ENCODE measurements at regions not wholly inside any gene's neighbourhood (a gene's known extent, or its start where the extent isn't known, plus 50 kb on each side); places are given as distances from the start of the nearest gene placed in this dataset.

- Mint-ChIP-seq H3K4me3 (no peak overlapping the region), H3K9me3 (ENCODE audit: insufficient read depth) (no peaks in the 10 kb centered on the region), H3K27me3 (peaks cover 36% of the 10 kb centered on the region), H3K27ac (no peak overlapping the region), H3K4me1 (no peaks in the 10 kb centered on the region)
- POLR2A ChIA-PET = no interaction called here
- Histone ChIP-seq H3K9ac (ENCODE audit: low read length) (no peak overlapping the region), H3K4me3 (ENCODE audit: control extremely low read depth in 1 of 5, extremely low read depth in 1 of 5, insufficient read depth in 1 of 5, low read depth in 2 of 5, low read length in 4 of 5) (no peak overlapping the region), H3K4me1 (ENCODE audit: control insufficient read depth in 2 of 2, insufficient read depth in 2 of 2, low read length in 2 of 2) (no peaks in the 10 kb centered on the region), H3K79me2 (ENCODE audit: control insufficient read depth, insufficient read depth, low read length) (no peaks in the 10 kb centered on the region), H3K27me3 (replicated peaks in 1 of 4; ENCODE audit: control extremely low read depth in 1 of 4, control insufficient read depth in 3 of 4, insufficient read depth in 4 of 4, low read length in 3 of 4) (no peaks in the 10 kb centered on the region), H3K9me3 (ENCODE audit: control extremely low read depth in 1 of 3, control insufficient read depth in 2 of 3, insufficient read depth in 1 of 3, low read length in 2 of 3) (no peaks in the 10 kb centered on the region), H3K27ac (ENCODE audit: low read length in 2 of 2) (no peak overlapping the region), H2AFZ (ENCODE audit: insufficient read depth, low read depth, low read length, poor library complexity, severe bottlenecking) (no peak overlapping the region), H4K20me1 (ENCODE audit: control insufficient read depth, insufficient read depth, low read length, poor library complexity, severe bottlenecking) (no peaks in the 10 kb centered on the region), H3K4me2 (replicated peaks; ENCODE audit: low read depth, low read length, poor library complexity, severe bottlenecking) (no peak overlapping the region), H3K36me3 (replicated peaks in 1 of 2; ENCODE audit: control extremely low read depth in 1 of 2, control insufficient read depth in 1 of 2, extremely low read depth in 1 of 2, insufficient read depth in 2 of 2, low read length in 1 of 2) (no peaks in the 10 kb centered on the region)
- DNase-seq (no peak), ATAC-seq (ENCODE audit: low read depth) (no peak)
- WGBS (ENCODE audit: insufficient coverage) = no CpG with 5 or more reads among the region's 1 CpG
- intact Hi-C loops (cut with micrococcal nuclease) = no loop called here
- TF ChIP-seq EZH2 (IDR thresholded peaks at IDR 0.05; ENCODE audit: borderline replicate concordance, insufficient read depth, low read depth, low read length, poor library complexity, severe bottlenecking) = no peak
- TF ChIP-seq, protein P1, sequence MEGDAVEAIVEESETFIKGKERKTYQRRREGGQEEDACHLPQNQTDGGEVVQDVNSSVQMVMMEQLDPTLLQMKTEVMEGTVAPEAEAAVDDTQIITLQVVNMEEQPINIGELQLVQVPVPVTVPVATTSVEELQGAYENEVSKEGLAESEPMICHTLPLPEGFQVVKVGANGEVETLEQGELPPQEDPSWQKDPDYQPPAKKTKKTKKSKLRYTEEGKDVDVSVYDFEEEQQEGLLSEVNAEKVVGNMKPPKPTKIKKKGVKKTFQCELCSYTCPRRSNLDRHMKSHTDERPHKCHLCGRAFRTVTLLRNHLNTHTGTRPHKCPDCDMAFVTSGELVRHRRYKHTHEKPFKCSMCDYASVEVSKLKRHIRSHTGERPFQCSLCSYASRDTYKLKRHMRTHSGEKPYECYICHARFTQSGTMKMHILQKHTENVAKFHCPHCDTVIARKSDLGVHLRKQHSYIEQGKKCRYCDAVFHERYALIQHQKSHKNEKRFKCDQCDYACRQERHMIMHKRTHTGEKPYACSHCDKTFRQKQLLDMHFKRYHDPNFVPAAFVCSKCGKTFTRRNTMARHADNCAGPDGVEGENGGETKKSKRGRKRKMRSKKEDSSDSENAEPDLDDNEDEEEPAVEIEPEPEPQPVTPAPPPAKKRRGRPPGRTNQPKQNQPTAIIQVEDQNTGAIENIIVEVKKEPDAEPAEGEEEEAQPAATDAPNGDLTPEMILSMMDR (IDR thresholded peaks at IDR 0.05) = no peak
- CTCF ChIA-PET = no interaction called here
These were observed 89.2 kb upstream of the E2F8 start for GRCh38 chr11:19329970-19330369.

DNA sequence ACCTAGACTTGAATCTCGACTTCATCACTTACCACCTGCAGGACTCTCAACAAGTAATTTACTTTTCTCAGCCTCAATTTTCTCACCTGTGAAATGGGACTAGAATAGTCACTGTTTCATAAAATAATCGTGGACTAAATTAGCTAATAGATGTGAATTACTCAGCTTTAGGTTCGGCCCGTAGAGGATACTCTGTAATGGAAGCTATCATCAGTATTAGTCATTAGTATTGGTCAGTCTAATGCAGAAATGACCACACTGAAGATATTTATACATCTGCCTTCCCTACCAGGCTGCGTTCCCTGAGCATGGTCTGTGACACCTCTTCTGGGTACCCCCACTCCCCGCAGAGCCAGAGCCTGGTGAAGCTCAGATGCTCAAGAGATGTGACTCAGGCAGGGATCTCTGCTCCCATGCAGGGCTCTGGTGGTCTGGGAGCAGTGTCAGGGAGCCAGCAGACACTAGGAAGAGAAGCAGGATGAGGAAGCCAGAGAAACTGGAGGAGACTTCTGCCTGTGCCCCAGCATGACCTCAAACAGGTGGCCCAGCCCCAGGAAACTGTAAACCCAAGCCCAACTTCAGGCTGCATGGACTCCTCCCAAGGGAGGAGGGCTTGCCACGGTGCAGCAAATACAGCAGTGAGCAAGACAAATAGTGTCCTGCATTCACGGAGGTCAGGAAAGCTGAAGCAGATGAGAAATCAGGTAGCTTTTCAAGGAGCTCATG, 88.0 kb upstream of the E2F8 start:
- Histone ChIP-seq H2AFZ (ENCODE audit: insufficient read depth, low read depth, low read length, poor library complexity, severe bottlenecking) (no peak overlapping the region), H4K20me1 (ENCODE audit: control insufficient read depth, insufficient read depth, low read length, poor library complexity, severe bottlenecking) (no peaks in the 10 kb centered on the region), H3K79me2 (ENCODE audit: control insufficient read depth, insufficient read depth, low read length) (no peaks in the 10 kb centered on the region), H3K4me1 (ENCODE audit: control insufficient read depth in 2 of 2, insufficient read depth in 2 of 2, low read length in 2 of 2) (no peaks in the 10 kb centered on the region), H3K4me2 (replicated peaks; ENCODE audit: low read depth, low read length, poor library complexity, severe bottlenecking) (no peak overlapping the region), H3K36me3 (replicated peaks in 1 of 2; ENCODE audit: control extremely low read depth in 1 of 2, control insufficient read depth in 1 of 2, extremely low read depth in 1 of 2, insufficient read depth in 2 of 2, low read length in 1 of 2) (no peaks in the 10 kb centered on the region), H3K9ac (ENCODE audit: low read length) (no peak overlapping the region), H3K9me3 (ENCODE audit: control extremely low read depth in 1 of 3, control insufficient read depth in 2 of 3, insufficient read depth in 1 of 3, low read length in 2 of 3) (no peaks in the 10 kb centered on the region), H3K4me3 (ENCODE audit: control extremely low read depth in 1 of 5, extremely low read depth in 1 of 5, insufficient read depth in 1 of 5, low read depth in 2 of 5, low read length in 4 of 5) (no peak overlapping the region), H3K27me3 (replicated peaks in 1 of 4; ENCODE audit: control extremely low read depth in 1 of 4, control insufficient read depth in 3 of 4, insufficient read depth in 4 of 4, low read length in 3 of 4) (peaks cover 0 to 1% (median 0%) of the 10 kb centered on the region in 4 experiments), H3K27ac (ENCODE audit: low read length in 2 of 2) (no peak overlapping the region)
- WGBS (ENCODE audit: insufficient coverage) = 62% methylated on average over 4 of the region's 8 CpGs
- no peak overlapping the region for H3K27ac Mint-ChIP-seq
- DNase-seq (no peak), ATAC-seq (ENCODE audit: low read depth) (no peak)
- H3K4me3 Mint-ChIP-seq = no peak overlapping the region
- CTCF ChIA-PET = no interaction called here
- POLR2A ChIA-PET = no interaction called here
- no peaks in the 10 kb centered on the region for H3K9me3 Mint-ChIP-seq (ENCODE audit: insufficient read depth)
- no peaks in the 10 kb centered on the region for H3K4me1 Mint-ChIP-seq
- peaks cover 30% of the 10 kb centered on the region for H3K27me3 Mint-ChIP-seq
- TF ChIP-seq, protein P1 (IDR thresholded peaks at IDR 0.05) = no peak
- no peak for TF ChIP-seq EZH2 (IDR thresholded peaks at IDR 0.05; ENCODE audit: borderline replicate concordance, insufficient read depth, low read depth, low read length, poor library complexity, severe bottlenecking)
- intact Hi-C loops (cut with micrococcal nuclease) = no loop called here

Measured in B cell (primary cell).